A204.1 (cell line): ENCODE measurements at regions not wholly inside any gene's neighbourhood (a gene's known extent, or its start where the extent isn't known, plus 50 kb on each side); places are given as distances from the start of the nearest gene placed in this dataset.
"Not testable (repeated sequence)": the region's sequence is repeated elsewhere in the genome, so short reads cannot be mapped to it uniquely, and the experiment has no call there.

Experiments used
- FAIRE-seq: peaks from 2 replicates; lab custom pipeline; 2012; peaks lifted over from hg19 to GRCh38; lab: Jason Lieb, UNC

GRCh38 chr13:65302691-65303090, 1927.4 kb downstream of the PCDH9 start:
- peak; percentile 32 for FAIRE-seq

- no peak for FAIRE-seq
Observed at GRCh38 chr13:65301506-65301905, 1928.6 kb downstream of the PCDH9 start.

GRCh38 chr13:65300220-65300619, 1929.9 kb downstream of the PCDH9 start:
- FAIRE-seq = no peak

- no peak for FAIRE-seq
Observed at GRCh38 chr13:65293530-65294198, 1936.5 kb downstream of the PCDH9 start.

GRCh38 chr13:65292488-65292901, 1937.6 kb downstream of the PCDH9 start:
- FAIRE-seq = no peak

- no peak for FAIRE-seq
Observed at GRCh38 chr13:65287405-65287804, 1942.7 kb downstream of the PCDH9 start.

GRCh38 chr13:65275838-65276630, 1954.1 kb downstream of the PCDH9 start:
- FAIRE-seq = no peak

GRCh38 chr13:65275108-65275507, 1955.0 kb downstream of the PCDH9 start:
- no peak for FAIRE-seq

GRCh38 chr13:65273811-65274420, 1956.2 kb downstream of the PCDH9 start:
- FAIRE-seq = not testable (repeated sequence)

GRCh38 chr13:65268009-65268408, 1962.1 kb downstream of the PCDH9 start:
- FAIRE-seq = no peak

- no peak for FAIRE-seq
Observed at GRCh38 chr13:65265988-65266387, 1964.1 kb downstream of the PCDH9 start.

- no peak for FAIRE-seq
Observed at GRCh38 chr13:65264066-65264465, 1966.1 kb downstream of the PCDH9 start.

- no peak for FAIRE-seq
Observed at GRCh38 chr13:65260946-65261891, 1968.9 kb downstream of the PCDH9 start.

GRCh38 chr13:65240773-65241172, 1989.4 kb downstream of the PCDH9 start:
- no peak for FAIRE-seq

GRCh38 chr13:65236841-65237418, 1993.2 kb downstream of the PCDH9 start:
- FAIRE-seq = no peak

- no peak for FAIRE-seq
Observed at GRCh38 chr13:65217471-65217995, 2012.6 kb downstream of the PCDH9 start.

- not testable (repeated sequence) for FAIRE-seq
Observed at GRCh38 chr13:65202845-65203244, 2027.3 kb downstream of the PCDH9 start.

GRCh38 chr13:65188721-65189120, 2041.4 kb downstream of the PCDH9 start:
- no peak for FAIRE-seq

- no peak for FAIRE-seq
Observed at GRCh38 chr13:65168026-65168425, 2062.1 kb downstream of the PCDH9 start.

- no peak for FAIRE-seq
Observed at GRCh38 chr13:65166675-65167074, 2063.5 kb downstream of the PCDH9 start.

- no peak for FAIRE-seq
Observed at GRCh38 chr13:65159803-65160202, 2070.3 kb downstream of the PCDH9 start.

- FAIRE-seq = no peak
Observed at GRCh38 chr13:65155861-65156260, 2074.3 kb downstream of the PCDH9 start.
